CD14-positive monocyte (primary cell): ENCODE measurements at regions not wholly inside any gene's neighbourhood (a gene's known extent, or its start where the extent isn't known, plus 50 kb on each side); places are given as distances from the start of the nearest gene placed in this dataset.

Source experiments
- DNase-seq, 3 donors: peaks; one replicate each; pipeline ENCODE4 v3.0.0-alpha.2; 2011 to 2022
- H2AFZ ChIP-seq: 2 replicates; pipeline ENCODE4 v1.6.0; 2012; ENCODE audit warnings: mild to moderate bottlenecking, low read depth, low read length, inconsistent platforms; ENCODE audit not compliant: insufficient read depth, poor library complexity, severe bottlenecking
- H3K27ac ChIP-seq, 2 donors: 1 replicate in 1 of 2; 2 replicates in 1 of 2; pipeline ENCODE4 v1.5.1; 2012 to 2013; ENCODE audit warnings: low read length in 2 of 2, control low read depth in 1 of 2, inconsistent platforms in 1 of 2, low read depth in 1 of 2, mild to moderate bottlenecking in 1 of 2
- H3K27me3 ChIP-seq, 2 donors: one replicate each; pipeline versions ENCODE4 v1.6.0 to v1.6.1; 2011 to 2013; ENCODE audit warnings: low read length in 2 of 2; ENCODE audit not compliant: control insufficient read depth in 2 of 2, insufficient read depth in 2 of 2
- H3K36me3 ChIP-seq, 2 donors: replicated peaks in 1 of 2; 1 replicate in 1 of 2; 2 replicates in 1 of 2; pipeline versions ENCODE4 v1.5.1 to v1.6.1; 2012 to 2013; ENCODE audit warnings: low read length in 2 of 2, control low read depth in 1 of 2, inconsistent platforms in 1 of 2, mild to moderate bottlenecking in 1 of 2; ENCODE audit not compliant: insufficient read depth in 2 of 2, control insufficient read depth in 1 of 2
- H3K4me1 ChIP-seq, 2 donors: 1 replicate in 1 of 2; 2 replicates in 1 of 2; pipeline versions ENCODE4 v1.5.1 to v1.6.1; 2012 to 2013; ENCODE audit warnings: low read length in 2 of 2, control low read depth in 1 of 2, inconsistent platforms in 1 of 2, mild to moderate bottlenecking in 1 of 2, moderate library complexity in 1 of 2; ENCODE audit not compliant: insufficient read depth in 2 of 2, control insufficient read depth in 1 of 2
- H3K4me2 ChIP-seq: replicated peaks from 2 replicates; pipeline ENCODE3; 2012; ENCODE audit warnings: low read length, moderate library complexity, mild to moderate bottlenecking; ENCODE audit not compliant: poor library complexity, severe bottlenecking; ENCODE audit errors: extremely low read depth
- H3K4me3 ChIP-seq, 3 experiments: fragments of 200-600 bp in 1 of 3; sonication (generic) in 1 of 3; replicated peaks in 1 of 3; 1 replicate in 2 of 3; 2 replicates in 1 of 3; pipeline ENCODE4 v1.5.1; 2011 to 2013; ENCODE audit warnings: low read length in 3 of 3, mild to moderate bottlenecking in 3 of 3, control low read depth in 2 of 3, low read depth in 2 of 3, inconsistent platforms in 1 of 3, moderate library complexity in 1 of 3
- H3K79me2 ChIP-seq: 2 replicates; pipeline ENCODE4 v1.6.0; 2012; ENCODE audit warnings: mild to moderate bottlenecking, control low read depth, inconsistent platforms, low read length, moderate library complexity; ENCODE audit not compliant: insufficient read depth
- H3K9ac ChIP-seq: 2 replicates; pipeline ENCODE4 v1.6.0; 2017; ENCODE audit warnings: low read length, mild to moderate bottlenecking; ENCODE audit not compliant: insufficient read depth, poor library complexity, severe bottlenecking
- H3K9me3 ChIP-seq, 2 donors: replicated peaks in 1 of 2; 1 replicate in 1 of 2; 2 replicates in 1 of 2; pipeline versions ENCODE4 v1.5.1 to v1.6.1; 2012 to 2013; ENCODE audit warnings: low read length in 2 of 2, control low read depth in 1 of 2; ENCODE audit not compliant: control insufficient read depth in 1 of 2, insufficient read depth in 1 of 2
- H4K20me1 ChIP-seq: 2 replicates; pipeline ENCODE4 v1.6.0; 2012; ENCODE audit warnings: mild to moderate bottlenecking, low read length, control low read depth, moderate library complexity; ENCODE audit not compliant: insufficient read depth
- H3K27ac Mint-ChIP-seq, 7 donors: one replicate each; pipeline ENCODE4 v1.8.0; 2020; ENCODE audit warnings: mild to moderate bottlenecking in 7 of 7, mixed read lengths in 7 of 7, moderate library complexity in 6 of 7, inconsistent platforms in 2 of 7
- H3K27me3 Mint-ChIP-seq, 3 donors: one replicate each; pipeline ENCODE4 v1.8.0; 2021 to 2022; ENCODE audit warnings: low read depth in 3 of 3, mild to moderate bottlenecking in 3 of 3, mixed read lengths in 3 of 3, moderate library complexity in 3 of 3, inconsistent platforms in 1 of 3
- H3K36me3 Mint-ChIP-seq, 2 donors: one replicate each; pipeline ENCODE4 v1.8.0; 2020; ENCODE audit warnings: mixed read lengths in 2 of 2, inconsistent platforms in 1 of 2, mild to moderate bottlenecking in 1 of 2
- H3K4me1 Mint-ChIP-seq: one replicate; pipeline ENCODE4 v1.8.0; 2020; ENCODE audit warnings: mild to moderate bottlenecking, mixed read lengths
- H3K4me3 Mint-ChIP-seq, 2 donors: one replicate each; pipeline ENCODE4 v1.8.0; 2020; ENCODE audit warnings: mild to moderate bottlenecking in 2 of 2, mixed read lengths in 2 of 2, moderate library complexity in 1 of 2
- H3K9me3 Mint-ChIP-seq, 7 donors: one replicate each; pipeline ENCODE4 v1.8.0; 2020 to 2022; ENCODE audit warnings: mixed read lengths in 7 of 7, mild to moderate bottlenecking in 6 of 7, moderate library complexity in 6 of 7, inconsistent platforms in 2 of 7
- WGBS: methylation state at CpG from one replicate; pipeline ENCODE4 v1.1.5; 2013; ENCODE audit warnings: missing lambda C conversion rate; ENCODE audit not compliant: insufficient coverage; 5-methylcytosine and 5-hydroxymethylcytosine counted together
- intact Hi-C, 2 donors: fragments of 100-400 bp; cut with micrococcal nuclease; formaldehyde crosslinking; loops; one replicate each; pipeline versions ENCODE4 v1.15.0 to v1.15.1; 2023
- TF ChIP-seq, protein P1 (sequence below): fragments of 200-600 bp; IDR thresholded peaks from one replicate; pipeline ENCODE4 v1.8.0; 2022; ENCODE audit warnings: antibody characterized with exemption, mild to moderate bottlenecking

DNA sequence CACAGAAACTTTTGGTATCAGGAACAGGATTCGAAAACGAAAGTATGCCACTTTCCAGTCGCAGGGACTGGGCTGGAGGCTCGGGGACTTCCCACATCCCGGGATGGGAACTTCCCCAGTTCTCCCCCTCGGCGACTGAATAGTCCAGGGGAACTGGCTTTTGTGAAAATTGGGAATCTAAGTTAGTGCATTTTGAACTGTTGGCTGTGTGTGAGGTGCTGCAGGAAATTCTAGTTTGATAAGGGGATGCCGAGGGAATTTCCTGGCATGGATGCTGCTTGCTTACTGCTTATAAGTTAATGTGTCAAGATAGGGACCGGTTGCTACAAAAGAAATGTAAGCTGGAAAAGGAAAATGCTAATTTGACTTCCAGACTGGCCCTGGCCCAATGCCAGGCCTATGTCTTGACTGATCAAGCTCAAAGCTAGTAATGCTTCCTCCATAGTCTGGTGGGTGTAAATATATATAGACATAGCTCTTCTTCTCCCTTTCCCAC, 73.4 kb upstream of the EIF5 start:
- Histone ChIP-seq H3K27ac (no peak overlapping the region), H3K9ac (peak overlapping the region; percentile 19)
- H3K27ac Mint-ChIP-seq, result peak overlapping the region in 2 of 7 donors; percentile 51 to 58

DNA sequence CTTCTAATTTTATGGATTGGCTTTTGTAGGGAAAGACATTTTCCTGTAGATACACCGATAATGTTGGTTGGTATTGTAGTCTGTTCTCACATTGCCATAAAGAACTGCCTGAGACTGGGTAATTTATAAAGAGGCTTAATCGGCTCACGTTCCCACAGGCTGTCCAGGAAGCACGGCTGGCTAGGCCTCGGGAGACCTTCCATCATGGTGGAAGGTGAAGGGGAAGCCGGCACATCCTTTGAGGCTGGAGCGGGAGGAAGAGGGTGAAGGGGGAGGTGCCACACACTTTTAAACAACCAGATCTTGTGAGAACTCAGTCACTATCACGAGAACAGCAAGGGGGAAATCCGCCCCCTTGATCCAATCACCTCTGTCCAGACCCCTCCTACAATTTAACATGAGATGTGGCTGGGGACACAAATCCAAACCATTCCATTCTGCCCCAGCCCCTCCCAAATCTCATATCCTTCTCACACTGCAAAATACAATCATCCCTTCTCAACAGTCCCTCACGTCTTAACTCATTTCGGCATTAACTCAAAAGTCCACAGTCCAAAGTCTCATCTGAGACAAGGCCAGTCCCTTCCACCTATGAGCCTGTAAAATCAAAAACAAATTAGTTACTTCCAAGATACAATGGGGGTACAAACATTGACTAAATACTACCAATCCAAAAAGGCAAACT, 66.7 kb upstream of the EIF5 start:
- Histone ChIP-seq H3K27ac (no peak overlapping the region), H3K4me2 (no peak overlapping the region), H3K36me3 (no peaks in the 10 kb centered on the region), H3K27me3 (peaks cover 2 to 38% of the 10 kb centered on the region in 2 donors), H3K4me1 (no peaks in the 10 kb centered on the region), H3K9ac (no peak overlapping the region), H3K9me3 (no peaks in the 10 kb centered on the region), H2AFZ (no peak overlapping the region), H3K4me3 (no peak overlapping the region), H3K79me2 (no peaks in the 10 kb centered on the region), H4K20me1 (no peaks in the 10 kb centered on the region)
- Mint-ChIP-seq H3K4me1 (no peaks in the 10 kb centered on the region), H3K4me3 (no peak overlapping the region), H3K9me3 (peaks cover 0 to 4% (median 0%) of the 10 kb centered on the region in 7 donors), H3K36me3 (no peaks in the 10 kb centered on the region), H3K27me3 (peaks cover 42 to 82% (median 46%) of the 10 kb centered on the region in 3 donors), H3K27ac (no peak overlapping the region)
- intact Hi-C loops, result no loop called here
- no peak for DNase-seq
- TF ChIP-seq, protein P1, sequence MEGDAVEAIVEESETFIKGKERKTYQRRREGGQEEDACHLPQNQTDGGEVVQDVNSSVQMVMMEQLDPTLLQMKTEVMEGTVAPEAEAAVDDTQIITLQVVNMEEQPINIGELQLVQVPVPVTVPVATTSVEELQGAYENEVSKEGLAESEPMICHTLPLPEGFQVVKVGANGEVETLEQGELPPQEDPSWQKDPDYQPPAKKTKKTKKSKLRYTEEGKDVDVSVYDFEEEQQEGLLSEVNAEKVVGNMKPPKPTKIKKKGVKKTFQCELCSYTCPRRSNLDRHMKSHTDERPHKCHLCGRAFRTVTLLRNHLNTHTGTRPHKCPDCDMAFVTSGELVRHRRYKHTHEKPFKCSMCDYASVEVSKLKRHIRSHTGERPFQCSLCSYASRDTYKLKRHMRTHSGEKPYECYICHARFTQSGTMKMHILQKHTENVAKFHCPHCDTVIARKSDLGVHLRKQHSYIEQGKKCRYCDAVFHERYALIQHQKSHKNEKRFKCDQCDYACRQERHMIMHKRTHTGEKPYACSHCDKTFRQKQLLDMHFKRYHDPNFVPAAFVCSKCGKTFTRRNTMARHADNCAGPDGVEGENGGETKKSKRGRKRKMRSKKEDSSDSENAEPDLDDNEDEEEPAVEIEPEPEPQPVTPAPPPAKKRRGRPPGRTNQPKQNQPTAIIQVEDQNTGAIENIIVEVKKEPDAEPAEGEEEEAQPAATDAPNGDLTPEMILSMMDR, result no peak
- 97% methylated on average over 5 of the region's 11 CpGs for WGBS

More for the DNA sequence above, 73.4 kb upstream of the EIF5 start:
- 0% methylated on average over 1 of the region's 9 CpGs for WGBS
- H3K36me3 ChIP-seq, result no peaks in the 10 kb centered on the region
- H3K27me3 ChIP-seq, result peaks cover 0 to 29% of the 10 kb centered on the region in 2 donors
- DNase-seq, result peak; percentile 12 to 87 (median 39)
- Mint-ChIP-seq H3K36me3 (no peaks in the 10 kb centered on the region), H3K4me3 (peak overlapping the region; percentile 78 to 95), H3K4me1 (peaks cover 9% of the 10 kb centered on the region), H3K9me3 (peaks cover 0 to 3% (median 0%) of the 10 kb centered on the region in 7 donors), H3K27me3 (peaks cover 27 to 52% (median 31%) of the 10 kb centered on the region in 3 donors)
- H3K4me1 ChIP-seq, result peaks cover 0 to 9% of the 10 kb centered on the region in 2 donors
- peak overlapping the region; percentile 53 for H2AFZ ChIP-seq
- TF ChIP-seq, protein P1, result no peak
- no peaks in the 10 kb centered on the region for H3K79me2 ChIP-seq
- H3K4me3 ChIP-seq, result peak overlapping the region in 2 of 3 experiments; percentile 19 to 63
- H3K9me3 ChIP-seq, result no peaks in the 10 kb centered on the region
- H3K4me2 ChIP-seq, result peak overlapping the region; percentile 72
- intact Hi-C loops, result no loop called here
- H4K20me1 ChIP-seq, result no peaks in the 10 kb centered on the region
